Endothelial cell of umbilical vein (primary cell): ENCODE measurements at regions not wholly inside any gene's neighbourhood (a gene's known extent, or its start where the extent isn't known, plus 50 kb on each side); places are given as distances from the start of the nearest gene placed in this dataset.

Source experiments
- BruUV-seq: library from RNA; stranded (reverse); fragments of 400-500 nt; replicated peaks from 2 replicates; lab custom pipeline; 2021; lab: Mats Ljungman, UMichigan
- CTCF ChIA-PET: fragments of 300-600, 350-600 bp; sonication (Branson Sonifier 250); formaldehyde crosslinking; loops from one replicate; lab custom pipeline; 2021; ENCODE audit warnings: antibody characterized with exemption, inconsistent platforms; lab: Charles Lee
- POLR2A ChIA-PET: fragments of 300-600, 350-600 bp; sonication (Branson Sonifier 250); formaldehyde crosslinking; loops from one replicate; lab custom pipeline; 2021; ENCODE audit warnings: antibody characterized with exemption, inconsistent platforms; lab: Charles Lee
- DNase-seq: peaks from one replicate; pipeline ENCODE4 v3.0.0-alpha.2; 2011; ENCODE audit warnings: low read depth, low spot score
- FAIRE-seq: peaks from 2 replicates; lab custom pipeline; 2011; peaks lifted over from hg19 to GRCh38; lab: Jason Lieb, UNC
- H2AFZ ChIP-seq: 2 replicates; pipeline ENCODE4 v1.6.0; 2012; ENCODE audit warnings: low read depth, low read length, control low read depth, inconsistent platforms
- H3K27ac ChIP-seq: 2 replicates; pipeline ENCODE4 v1.5.1; 2011; ENCODE audit warnings: low read depth, mild to moderate bottlenecking, control low read depth, low read length, moderate library complexity; ENCODE audit not compliant: insufficient read depth
- H3K27me3 ChIP-seq, 2 experiments: 2 replicates each; pipeline versions ENCODE4 v1.6.0 to v1.6.1; 2011; ENCODE audit warnings: low read length in 2 of 2, mixed read lengths in 1 of 2; ENCODE audit not compliant: control insufficient read depth in 2 of 2, insufficient read depth in 2 of 2
- H3K36me3 ChIP-seq, 2 experiments: 2 replicates in 1 of 2; 3 replicates in 1 of 2; pipeline ENCODE4 v1.5.1; 2011; ENCODE audit warnings: low read length in 2 of 2, mild to moderate bottlenecking in 1 of 2, moderate library complexity in 1 of 2; ENCODE audit not compliant: control insufficient read depth in 2 of 2, insufficient read depth in 2 of 2; ENCODE audit errors: extremely low read depth in 1 of 2
- H3K4me1 ChIP-seq: 3 replicates; pipeline ENCODE4 v1.5.1; 2011; ENCODE audit warnings: mild to moderate bottlenecking, low read length; ENCODE audit not compliant: control insufficient read depth, insufficient read depth; ENCODE audit errors: extremely low read depth
- H3K4me2 ChIP-seq: 2 replicates; pipeline ENCODE4 v1.6.1; 2011; ENCODE audit warnings: low read length, control low read depth, mixed read lengths; ENCODE audit not compliant: insufficient read depth
- H3K4me3 ChIP-seq, 3 experiments: fragments of 200-600 bp in 1 of 3; sonication (generic), shearing (Covaris generic) in 1 of 3; replicated peaks in 1 of 3; 2 replicates each; pipeline ENCODE4 v1.5.1; 2011 to 2016; ENCODE audit warnings: control low read depth in 3 of 3, low read length in 3 of 3, mild to moderate bottlenecking in 2 of 3, inconsistent platforms in 1 of 3, low read depth in 1 of 3, moderate library complexity in 1 of 3; ENCODE audit not compliant: insufficient read depth in 1 of 3
- H3K79me2 ChIP-seq: 2 replicates; pipeline ENCODE4 v1.6.0; 2012; ENCODE audit warnings: low read length, inconsistent platforms; ENCODE audit not compliant: control insufficient read depth, insufficient read depth
- H3K9ac ChIP-seq: replicated peaks from 2 replicates; pipeline ENCODE3; 2011; ENCODE audit warnings: low read length, control low read depth; ENCODE audit not compliant: insufficient read depth; ENCODE audit errors: extremely low read depth
- H3K9me1 ChIP-seq: replicated peaks from 3 replicates; pipeline ENCODE4 v1.6.0; 2011; ENCODE audit warnings: mild to moderate bottlenecking, low read length; ENCODE audit not compliant: control insufficient read depth, insufficient read depth; ENCODE audit errors: extremely low read depth
- H3K9me3 ChIP-seq: replicated peaks from 2 replicates; pipeline ENCODE4 v1.5.1; 2012; ENCODE audit warnings: low read length, inconsistent platforms; ENCODE audit not compliant: control insufficient read depth, insufficient read depth
- H4K20me1 ChIP-seq: replicated peaks from 2 replicates; pipeline ENCODE3; 2011; ENCODE audit warnings: mild to moderate bottlenecking, low read length; ENCODE audit not compliant: control insufficient read depth, insufficient read depth; ENCODE audit errors: extremely low read depth
- EZH2 ChIP-seq: IDR thresholded peaks from 2 replicates; pipeline ENCODE4 v1.6.1; 2012; ENCODE audit warnings: borderline replicate concordance, low read depth, mild to moderate bottlenecking, moderate library complexity, low read length, inconsistent platforms; ENCODE audit not compliant: severe bottlenecking
- FOS ChIP-seq: IDR thresholded peaks from 2 replicates; pipeline ENCODE4 v1.6.1; 2011; ENCODE audit warnings: mild to moderate bottlenecking, low read length, moderate library complexity, borderline replicate concordance; ENCODE audit not compliant: insufficient read depth
- GATA2 ChIP-seq: IDR thresholded peaks from 2 replicates; pipeline ENCODE4 v1.7.0; 2011; ENCODE audit warnings: low read depth, mild to moderate bottlenecking, moderate library complexity, mixed read lengths, low read length; ENCODE audit not compliant: insufficient read length, insufficient read depth
- JUN ChIP-seq: IDR thresholded peaks from 2 replicates; pipeline ENCODE4 v1.6.1; 2011; ENCODE audit warnings: borderline replicate concordance, low read depth; ENCODE audit not compliant: insufficient read length, insufficient read depth
- MYC ChIP-seq: IDR thresholded peaks from one replicate; pipeline ENCODE4 v1.6.1; 2011; ENCODE audit warnings: mild to moderate bottlenecking, low read depth, low read length
- POLR2A ChIP-seq: IDR thresholded peaks from 2 replicates; pipeline ENCODE4 v1.6.1; 2012; ENCODE audit warnings: low read depth, mild to moderate bottlenecking, control low read depth, low read length
- POLR2AphosphoS5 ChIP-seq: IDR thresholded peaks from 2 replicates; pipeline ENCODE4 v1.6.1; 2012; ENCODE audit warnings: low read depth, mild to moderate bottlenecking, control low read depth, low read length, moderate library complexity; ENCODE audit not compliant: insufficient read depth
- dilution Hi-C: fragments of 300-500 bp; cut with MboI; formaldehyde crosslinking; loops from one replicate; pipeline ENCODE4 v1.15.0; 2019; ENCODE audit warnings: low sequenced_read_pairs; ENCODE audit not compliant: extremely low pct_ligation_motif_present
- intact Hi-C: fragments of 100-400 bp; cut with micrococcal nuclease; formaldehyde crosslinking; loops from one replicate; pipeline ENCODE4 v1.10.0; 2022
- TF ChIP-seq, protein P1 (sequence below): IDR thresholded peaks from 2 replicates; pipeline ENCODE4 v1.6.1; 2011; ENCODE audit not compliant: insufficient read depth, insufficient read length
- TF ChIP-seq, protein P2 (sequence below), 2 donors: IDR thresholded peaks; 1 replicate in 1 of 2; 2 replicates in 1 of 2; pipeline ENCODE4 v1.5.1; 2011; ENCODE audit warnings: low read length in 2 of 2, mild to moderate bottlenecking in 2 of 2, moderate library complexity in 2 of 2, control low read depth in 1 of 2, inconsistent platforms in 1 of 2, low read depth in 1 of 2; ENCODE audit not compliant: insufficient read depth in 1 of 2; ENCODE audit errors: extremely low read depth in 1 of 2

DNA sequence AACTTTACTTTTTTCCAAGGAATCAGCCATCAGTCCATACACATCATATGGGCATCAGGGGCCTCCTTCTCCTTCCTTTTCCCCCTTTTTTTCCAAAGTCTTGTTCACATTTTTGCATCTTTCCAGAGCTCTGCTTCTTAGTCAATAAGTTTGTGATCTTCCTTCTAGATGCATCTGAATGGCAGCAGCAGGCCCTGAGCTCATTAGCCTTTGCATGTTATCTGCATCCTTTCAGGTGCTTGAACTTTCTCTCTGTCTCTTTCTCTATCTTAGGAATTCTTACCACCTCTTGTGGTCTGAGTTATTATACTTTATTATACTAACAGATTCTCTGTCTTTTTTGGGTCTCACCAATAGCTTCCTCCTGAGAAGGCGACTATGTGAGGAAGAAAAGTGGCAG, 312.4 kb upstream of the FANCL start:
- H4K20me1 ChIP-seq: no peaks in the 10 kb centered on the region
- H3K27me3 ChIP-seq: peaks cover 4% of the 10 kb centered on the region in 2 experiments
- ChIA-PET CTCF (interaction anchor here (0.8 to 3.2 kb wide), 10 partner anchors 8 to 833 kb away, joined by 3 to 11 read pairs (median 3); no protein-coding TSS in a partner anchor), POLR2A (no interaction called here)
- no peak overlapping the region for H3K27ac ChIP-seq
- no peak overlapping the region for H3K4me2 ChIP-seq
- no peaks in the 10 kb centered on the region for H3K36me3 ChIP-seq
- H3K9me3 ChIP-seq: no peaks in the 10 kb centered on the region
- no peak overlapping the region for H3K9ac ChIP-seq
- intact Hi-C loops (loop anchor here (5.0 kb wide), 1 partner anchor 646 kb away; no protein-coding TSS in a partner anchor), dilution Hi-C loops (no loop called here)
- H3K9me1 ChIP-seq: no peaks in the 10 kb centered on the region
- H3K4me1 ChIP-seq: no peaks in the 10 kb centered on the region
- DNase-seq (no peak), FAIRE-seq (no peak)
- no peak for TF ChIP-seq EZH2
- no peak for TF ChIP-seq FOS
- TF ChIP-seq, protein P1, sequence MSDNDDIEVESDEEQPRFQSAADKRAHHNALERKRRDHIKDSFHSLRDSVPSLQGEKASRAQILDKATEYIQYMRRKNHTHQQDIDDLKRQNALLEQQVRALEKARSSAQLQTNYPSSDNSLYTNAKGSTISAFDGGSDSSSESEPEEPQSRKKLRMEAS: no peak
- no peak for TF ChIP-seq POLR2AphosphoS5
- TF ChIP-seq GATA2: no peak
- no peak for TF ChIP-seq MYC
- no peak for TF ChIP-seq POLR2A
- TF ChIP-seq, protein P2, sequence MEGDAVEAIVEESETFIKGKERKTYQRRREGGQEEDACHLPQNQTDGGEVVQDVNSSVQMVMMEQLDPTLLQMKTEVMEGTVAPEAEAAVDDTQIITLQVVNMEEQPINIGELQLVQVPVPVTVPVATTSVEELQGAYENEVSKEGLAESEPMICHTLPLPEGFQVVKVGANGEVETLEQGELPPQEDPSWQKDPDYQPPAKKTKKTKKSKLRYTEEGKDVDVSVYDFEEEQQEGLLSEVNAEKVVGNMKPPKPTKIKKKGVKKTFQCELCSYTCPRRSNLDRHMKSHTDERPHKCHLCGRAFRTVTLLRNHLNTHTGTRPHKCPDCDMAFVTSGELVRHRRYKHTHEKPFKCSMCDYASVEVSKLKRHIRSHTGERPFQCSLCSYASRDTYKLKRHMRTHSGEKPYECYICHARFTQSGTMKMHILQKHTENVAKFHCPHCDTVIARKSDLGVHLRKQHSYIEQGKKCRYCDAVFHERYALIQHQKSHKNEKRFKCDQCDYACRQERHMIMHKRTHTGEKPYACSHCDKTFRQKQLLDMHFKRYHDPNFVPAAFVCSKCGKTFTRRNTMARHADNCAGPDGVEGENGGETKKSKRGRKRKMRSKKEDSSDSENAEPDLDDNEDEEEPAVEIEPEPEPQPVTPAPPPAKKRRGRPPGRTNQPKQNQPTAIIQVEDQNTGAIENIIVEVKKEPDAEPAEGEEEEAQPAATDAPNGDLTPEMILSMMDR (IDR thresholded peaks at IDR 0.05; ENCODE audit: extremely low read depth in 1 of 2, insufficient read depth in 1 of 2, low read depth in 1 of 2, low read length in 2 of 2): no peak
- TF ChIP-seq JUN: no peak
- H3K79me2 ChIP-seq: no peaks in the 10 kb centered on the region
- BruUV-seq: no TSS peak
- no peak overlapping the region for H3K4me3 ChIP-seq
- no peak overlapping the region for H2AFZ ChIP-seq
